Ammon's horn (tissue), 1 donor: ENCODE measurements at regions not wholly inside any gene's neighbourhood (a gene's known extent, or its start where the extent isn't known, plus 50 kb on each side); places are given as distances from the start of the nearest gene placed in this dataset.

Source experiments
- DNase-seq: peaks from one replicate; pipeline ENCODE4 v3.0.0-alpha.2; 2016; ENCODE audit warnings: low spot score

- DNase-seq: no peak
These were observed 115.5 kb downstream of the PAPOLA start for GRCh38 chr14:96617635-96618034.

GRCh38 chr14:96622926-96623325 is 120.7 kb downstream of the PAPOLA start:
- DNase-seq: no peak

GRCh38 chr14:96623676-96624484 is 121.7 kb downstream of the PAPOLA start:
- no peak for DNase-seq

- no peak for DNase-seq
These were observed 122.7 kb downstream of the PAPOLA start for GRCh38 chr14:96624661-96625425.

- DNase-seq: no peak
These were observed 123.3 kb downstream of the PAPOLA start for GRCh38 chr14:96625426-96625985.

GRCh38 chr14:96626121-96626768 is 124.1 kb downstream of the PAPOLA start:
- no peak for DNase-seq

GRCh38 chr14:96626916-96627315 is 124.7 kb downstream of the PAPOLA start:
- no peak for DNase-seq

- no peak for DNase-seq
These were observed 125.2 kb downstream of the PAPOLA start for GRCh38 chr14:96627386-96627785.

GRCh38 chr14:96627811-96628775 is 125.9 kb downstream of the PAPOLA start:
- no peak for DNase-seq

- no peak for DNase-seq
These were observed 126.9 kb downstream of the PAPOLA start for GRCh38 chr14:96629082-96629481.

GRCh38 chr14:96629558-96630222 is 127.5 kb downstream of the PAPOLA start:
- DNase-seq: no peak

GRCh38 chr14:96630281-96630680 is 128.1 kb downstream of the PAPOLA start:
- DNase-seq: no peak

- no peak for DNase-seq
These were observed 128.8 kb downstream of the PAPOLA start for GRCh38 chr14:96631030-96631429.

GRCh38 chr14:96631621-96632362 is 129.6 kb downstream of the PAPOLA start:
- no peak for DNase-seq

GRCh38 chr14:96632363-96632758 is 130.2 kb downstream of the PAPOLA start:
- DNase-seq: no peak

GRCh38 chr14:96633096-96633495 is 130.9 kb downstream of the PAPOLA start:
- DNase-seq: no peak

GRCh38 chr14:96634481-96634880 is 132.3 kb downstream of the PAPOLA start:
- no peak for DNase-seq

- no peak for DNase-seq
These were observed 132.7 kb downstream of the PAPOLA start for GRCh38 chr14:96634896-96635295.

GRCh38 chr14:96635850-96636249 is 133.7 kb downstream of the PAPOLA start:
- DNase-seq: no peak

GRCh38 chr14:96637521-96637920 is 135.3 kb downstream of the PAPOLA start:
- no peak for DNase-seq
